H1 (cell line): ENCODE measurements at regions not wholly inside any gene's neighbourhood (a gene's known extent, or its start where the extent isn't known, plus 50 kb on each side); places are given as distances from the start of the nearest gene placed in this dataset.

ENCODE experiments used
- ATF2 ChIP-seq: IDR thresholded peaks from 2 replicates; pipeline ENCODE4 v1.6.1; 2012; ENCODE audit warnings: low read length, inconsistent platforms

GRCh38 chr4:124183231-124183630, 529.3 kb downstream of the ANKRD50 start (continued):
- no peak for TF ChIP-seq ATF2
